IMR-90 (cell line): ENCODE measurements at regions not wholly inside any gene's neighbourhood (a gene's known extent, or its start where the extent isn't known, plus 50 kb on each side); places are given as distances from the start of the nearest gene placed in this dataset.

ENCODE experiments used
- BHLHE40 ChIP-seq: fragments of 150-350 bp; IDR thresholded peaks from 2 replicates; pipeline ENCODE4 v1.6.1; 2016; ENCODE audit warnings: mild to moderate bottlenecking, low read depth, low read length
- CHD1 ChIP-seq: IDR thresholded peaks from 2 replicates; pipeline ENCODE4 v1.6.1; 2012; ENCODE audit warnings: low read depth, low read length, improper control_type of control experiment
- CTCF ChIP-seq: conservative IDR thresholded peaks from 2 replicates; pipeline ENCODE4 v1.5.1; 2012; ENCODE audit warnings: mild to moderate bottlenecking, low read depth, low read length, improper control_type of control experiment
- POLR2A ChIP-seq: IDR thresholded peaks from 2 replicates; pipeline ENCODE4 v1.6.1; 2012; ENCODE audit warnings: mild to moderate bottlenecking, low read depth, low read length
- RAD21 ChIP-seq: IDR thresholded peaks from 2 replicates; pipeline ENCODE4 v1.6.1; 2012; ENCODE audit warnings: low read length, improper control_type of control experiment
- TF ChIP-seq, protein P1 (sequence below): fragments of 150-350 bp; IDR thresholded peaks from 2 replicates; pipeline ENCODE4 v1.6.1; 2017; ENCODE audit warnings: mild to moderate bottlenecking, antibody characterized with exemption, low read length, low read depth

- TF ChIP-seq CTCF (no peak), BHLHE40 (no peak), POLR2A (no peak), CHD1 (no peak), RAD21 (no peak)
- TF ChIP-seq, protein P1, sequence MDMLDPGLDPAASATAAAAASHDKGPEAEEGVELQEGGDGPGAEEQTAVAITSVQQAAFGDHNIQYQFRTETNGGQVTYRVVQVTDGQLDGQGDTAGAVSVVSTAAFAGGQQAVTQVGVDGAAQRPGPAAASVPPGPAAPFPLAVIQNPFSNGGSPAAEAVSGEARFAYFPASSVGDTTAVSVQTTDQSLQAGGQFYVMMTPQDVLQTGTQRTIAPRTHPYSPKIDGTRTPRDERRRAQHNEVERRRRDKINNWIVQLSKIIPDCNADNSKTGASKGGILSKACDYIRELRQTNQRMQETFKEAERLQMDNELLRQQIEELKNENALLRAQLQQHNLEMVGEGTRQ: no peak
These were observed 99.4 kb downstream of the UCHL5 start for GRCh38 chr1:192959657-192960186.
